ENCODE measurements at regions not wholly inside any gene's neighbourhood (a gene's known extent, or its start where the extent isn't known, plus 50 kb on each side); places are given as distances from the start of the nearest gene placed in this dataset.

GRCh38 chr2:239484571-239485355 is 83.9 kb upstream of the HDAC4 start:
- no peak for TF ChIP-seq GATA3 (IDR thresholded peaks at IDR 0.05; ENCODE audit: low read depth, low read length)
- TF ChIP-seq GATA2 (IDR thresholded peaks at IDR 0.05; ENCODE audit: low read depth, low read length): no peak

DNA sequence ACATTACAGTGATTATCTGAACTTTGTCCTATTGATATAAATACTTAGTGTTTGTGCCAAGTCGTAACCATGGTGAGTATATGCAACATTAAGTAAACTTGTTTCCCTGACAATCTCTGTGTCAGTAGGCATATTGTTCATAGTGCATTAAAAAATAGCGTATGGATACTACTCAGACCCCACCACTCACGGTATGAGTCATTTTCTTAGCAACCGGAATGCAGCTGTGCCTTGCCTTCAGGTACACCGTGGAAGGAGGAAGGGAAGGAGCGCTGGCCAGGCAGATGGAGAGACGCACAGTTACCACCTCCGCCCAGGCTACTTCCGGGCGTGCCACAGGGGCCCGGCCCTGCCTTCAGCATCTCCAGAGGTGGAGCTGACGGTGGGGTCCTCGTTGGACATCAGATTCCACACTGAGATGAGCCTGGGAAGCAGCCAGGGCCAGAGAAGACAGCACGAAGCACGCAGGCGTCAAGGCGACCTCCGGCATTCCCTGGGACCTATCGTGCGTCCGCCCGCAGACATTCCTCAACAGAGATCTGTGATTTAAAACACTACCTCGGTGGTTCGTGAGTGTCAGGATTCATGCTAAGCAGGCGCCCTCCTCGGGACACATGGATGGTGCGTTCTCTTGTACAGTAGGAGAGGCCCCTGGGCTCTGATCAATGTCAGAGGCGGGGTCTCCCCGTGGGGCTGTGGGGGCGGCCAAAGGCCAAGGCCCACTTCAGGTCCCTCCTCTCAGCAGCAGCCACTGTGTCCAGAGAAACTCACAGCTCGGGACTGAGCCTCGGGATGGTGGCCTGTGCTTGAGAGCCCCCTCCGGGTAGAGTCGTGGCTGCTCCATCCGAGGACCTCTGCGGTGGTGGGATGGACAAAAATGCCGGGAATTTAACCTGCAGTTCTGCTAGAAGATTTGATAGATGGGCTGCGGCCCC is 82.2 kb upstream of the HDAC4 start:
- TF ChIP-seq GATA2 (IDR thresholded peaks at IDR 0.05; ENCODE audit: low read depth, low read length): no peak
- no peak for TF ChIP-seq GATA3 (IDR thresholded peaks at IDR 0.05; ENCODE audit: low read depth, low read length)

GRCh38 chr2:239479471-239479870 is 78.7 kb upstream of the HDAC4 start:
- no peak for TF ChIP-seq GATA2 (IDR thresholded peaks at IDR 0.05; ENCODE audit: low read depth, low read length)
- TF ChIP-seq GATA3 (IDR thresholded peaks at IDR 0.05; ENCODE audit: low read depth, low read length): no peak

GRCh38 chr2:239477591-239477990 is 76.8 kb upstream of the HDAC4 start:
- TF ChIP-seq GATA2 (IDR thresholded peaks at IDR 0.05; ENCODE audit: low read depth, low read length) (no peak), GATA3 (IDR thresholded peaks at IDR 0.05; ENCODE audit: low read depth, low read length) (no peak)

DNA sequence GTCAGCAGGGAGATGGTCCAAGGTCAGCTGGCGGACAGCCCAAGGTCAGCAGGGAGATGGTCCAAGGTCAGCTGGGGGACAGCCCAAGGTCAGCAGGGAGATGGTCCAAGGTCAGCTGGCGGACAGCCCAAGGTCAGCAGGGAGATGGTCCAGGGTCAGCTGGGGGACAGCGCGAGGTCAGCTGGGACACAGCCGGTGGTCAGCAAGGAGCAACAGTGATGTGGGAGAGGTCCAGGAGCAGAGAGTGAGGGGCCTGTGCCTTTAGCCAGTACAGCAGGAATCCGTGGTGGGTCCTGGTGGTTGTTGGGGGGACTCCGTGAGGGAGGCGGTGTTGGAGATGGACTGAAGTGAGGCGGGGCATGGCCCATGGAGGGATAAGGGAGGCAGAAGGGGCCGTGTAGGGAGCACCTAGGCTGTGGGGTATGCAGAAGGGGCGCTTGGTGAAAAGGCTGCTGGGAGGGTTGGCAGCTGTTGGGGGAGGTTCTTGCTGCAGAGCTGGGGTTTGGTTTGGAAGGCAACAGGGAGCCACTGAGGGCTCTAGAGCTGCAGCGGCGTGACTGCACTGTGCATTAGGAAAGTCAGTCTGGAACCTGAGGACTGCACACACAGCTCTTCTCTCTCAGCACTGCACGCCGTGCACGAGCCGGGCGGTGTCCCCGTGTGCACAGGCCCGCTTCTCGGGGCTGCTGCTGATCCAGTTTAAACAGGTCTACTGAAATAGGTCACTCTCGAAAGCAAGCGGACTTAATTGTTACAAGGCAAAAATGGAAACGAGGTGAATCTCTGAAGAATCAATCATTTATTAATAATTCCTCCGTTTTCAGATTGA is 76.2 kb upstream of the HDAC4 start:
- TF ChIP-seq GATA3 (IDR thresholded peaks at IDR 0.05; ENCODE audit: low read depth, low read length) (no peak), GATA2 (IDR thresholded peaks at IDR 0.05; ENCODE audit: low read depth, low read length) (no peak)

- no peak for TF ChIP-seq GATA2 (IDR thresholded peaks at IDR 0.05; ENCODE audit: low read depth, low read length)
Observed at GRCh38 chr2:239476029-239476756, 75.4 kb upstream of the HDAC4 start.

GRCh38 chr2:239475161-239476028 is 74.6 kb upstream of the HDAC4 start:
- TF ChIP-seq GATA3 (IDR thresholded peaks at IDR 0.05; ENCODE audit: low read depth, low read length) (no peak), GATA2 (IDR thresholded peaks at IDR 0.05; ENCODE audit: low read depth, low read length) (no peak)

DNA sequence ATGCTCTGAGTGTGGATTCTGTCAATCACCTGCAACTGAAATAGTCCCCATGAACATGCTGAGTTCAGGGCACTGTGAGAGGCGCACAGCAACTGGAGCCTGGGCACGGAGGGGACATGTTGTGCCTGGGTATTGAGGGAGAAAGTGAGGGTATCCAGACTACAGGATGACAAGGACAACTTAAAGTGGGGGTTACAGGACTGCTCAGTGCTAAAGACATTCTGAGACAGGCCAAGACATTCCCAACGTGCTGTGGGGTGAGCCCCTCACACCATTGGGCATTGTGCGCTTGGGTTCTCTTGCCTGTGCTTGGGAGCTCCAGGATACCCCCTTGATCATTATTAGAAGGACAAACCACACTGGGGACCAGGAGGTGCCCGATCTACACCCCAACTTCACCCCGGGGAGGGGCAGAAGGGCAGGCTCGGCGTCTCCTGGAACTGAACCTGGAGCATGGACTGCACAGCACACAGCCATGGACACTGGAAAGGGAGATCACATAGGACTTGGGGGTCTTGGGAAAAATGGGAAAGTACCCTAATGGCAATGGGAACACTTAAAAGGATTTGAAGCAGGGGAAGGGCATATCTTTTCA is 72.5 kb upstream of the HDAC4 start:
- no peak for TF ChIP-seq GATA2 (IDR thresholded peaks at IDR 0.05; ENCODE audit: low read depth, low read length)
- TF ChIP-seq GATA3 (IDR thresholded peaks at IDR 0.05; ENCODE audit: low read depth, low read length): no peak

DNA sequence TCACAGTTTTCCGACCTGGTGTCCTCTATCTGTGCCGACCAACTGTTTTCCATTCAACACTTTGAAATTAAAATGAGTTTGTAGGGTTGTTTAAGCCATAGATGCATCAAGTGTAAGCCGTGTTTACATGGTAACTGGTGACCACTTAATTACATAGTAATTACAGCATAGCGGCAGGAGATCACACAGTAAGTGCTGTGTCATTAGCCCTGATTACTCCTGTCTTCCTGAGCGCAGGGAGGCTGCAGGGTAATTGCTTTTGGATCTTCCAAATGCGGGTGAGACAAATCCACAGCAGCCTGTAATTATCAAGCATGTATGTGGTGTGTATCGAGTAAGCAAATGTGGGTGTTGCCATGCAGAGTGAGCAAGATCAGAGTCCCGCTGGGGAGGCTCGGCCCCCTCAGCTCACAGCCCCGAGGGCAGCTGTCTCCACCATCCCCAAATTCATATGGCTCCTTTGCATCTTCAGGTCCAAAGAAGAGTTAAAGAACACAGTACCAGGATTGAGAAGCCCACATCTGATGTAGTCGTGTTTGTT is 71.5 kb upstream of the HDAC4 start:
- TF ChIP-seq GATA3 (IDR thresholded peaks at IDR 0.05; ENCODE audit: low read depth, low read length) (no peak), GATA2 (IDR thresholded peaks at IDR 0.05; ENCODE audit: low read depth, low read length) (no peak)

GRCh38 chr2:239471011-239471792 is 70.4 kb upstream of the HDAC4 start:
- no peak for TF ChIP-seq GATA3 (IDR thresholded peaks at IDR 0.05; ENCODE audit: low read depth, low read length)
- TF ChIP-seq GATA2 (IDR thresholded peaks at IDR 0.05; ENCODE audit: low read depth, low read length): no peak

GRCh38 chr2:239470151-239470900 is 69.5 kb upstream of the HDAC4 start:
- TF ChIP-seq GATA3 (IDR thresholded peaks at IDR 0.05; ENCODE audit: low read depth, low read length) (no peak), GATA2 (IDR thresholded peaks at IDR 0.05; ENCODE audit: low read depth, low read length) (no peak)

All from SH-SY5Y (cell line).